SU-DHL-6 (cell line): ENCODE measurements at regions not wholly inside any gene's neighbourhood (a gene's known extent, or its start where the extent isn't known, plus 50 kb on each side); places are given as distances from the start of the nearest gene placed in this dataset.

Source experiments
- H2AFZ ChIP-seq: fragments of 200-600 bp; sonication (generic); 2 replicates; pipeline ENCODE4 v1.6.1; 2014; ENCODE audit warnings: low read depth, mild to moderate bottlenecking, moderate library complexity, mixed read lengths, antibody characterized with exemption, low read length; ENCODE audit not compliant: severe bottlenecking
- H3F3A ChIP-seq: fragments of 200-600 bp; shearing (Covaris generic); 2 replicates; pipeline ENCODE4 v1.6.0; 2016; ENCODE audit warnings: antibody characterized with exemption, mild to moderate bottlenecking; ENCODE audit not compliant: insufficient read depth
- H3K27ac ChIP-seq: fragments of 200-600 bp; sonication (generic); 2 replicates; pipeline ENCODE4 v1.5.1; 2016; ENCODE audit warnings: low read depth, mild to moderate bottlenecking, low read length, moderate library complexity, mixed read lengths
- H3K27me3 ChIP-seq: fragments of 200-600 bp; sonication (generic), shearing (Covaris generic); 2 replicates; pipeline ENCODE4 v1.6.0; 2014; ENCODE audit warnings: mild to moderate bottlenecking, low read length
- H3K36me3 ChIP-seq: fragments of 200-600 bp; sonication (generic); 2 replicates; pipeline ENCODE4 v1.6.1; 2014; ENCODE audit warnings: mild to moderate bottlenecking, low read length, mixed read lengths
- H3K4me2 ChIP-seq: fragments of 300-600, 200-600 bp; shearing (Covaris generic), sonication (generic); 2 replicates; pipeline ENCODE4 v1.6.0; 2014; ENCODE audit warnings: low read length, low read depth, mild to moderate bottlenecking; ENCODE audit not compliant: poor library complexity, severe bottlenecking
- H3K4me3 ChIP-seq: fragments of 200-600 bp; sonication (generic); 2 replicates; pipeline ENCODE4 v1.5.1; 2014; ENCODE audit warnings: antibody characterized with exemption, low read length, mild to moderate bottlenecking, mixed read lengths; ENCODE audit not compliant: insufficient read depth, poor library complexity, severe bottlenecking
- H3K79me2 ChIP-seq: fragments of 200-600 bp; sonication (generic); 2 replicates; pipeline ENCODE4 v1.6.1; 2014; ENCODE audit warnings: mild to moderate bottlenecking, low read length, moderate library complexity; ENCODE audit not compliant: insufficient read depth
- H3K9ac ChIP-seq: fragments of 200-600 bp; sonication (generic); 2 replicates; pipeline ENCODE4 v1.7.0; 2014; ENCODE audit warnings: mild to moderate bottlenecking, low read length
- H3K9me2 ChIP-seq: fragments of 200-600 bp; sonication (generic); replicated peaks from 2 replicates; pipeline ENCODE4 v1.6.1; 2014; ENCODE audit warnings: low read length; ENCODE audit not compliant: insufficient read depth
- H3K9me3 ChIP-seq: fragments of 200-600 bp; sonication (generic); 2 replicates; pipeline ENCODE4 v1.6.1; 2014; ENCODE audit warnings: low read length, mixed read lengths; ENCODE audit not compliant: insufficient read depth
- H4K20me1 ChIP-seq: fragments of 200-600 bp; sonication (generic); 2 replicates; pipeline ENCODE4 v1.6.1; 2014; ENCODE audit warnings: low read depth, mild to moderate bottlenecking, antibody characterized with exemption, low read length, moderate library complexity, mixed read lengths
- CTCF ChIP-seq: fragments of 200-600 bp; sonication (generic); IDR thresholded peaks from one replicate; pipeline ENCODE4 v1.5.1; 2017; ENCODE audit warnings: antibody characterized with exemption, mild to moderate bottlenecking, low read length, moderate library complexity; ENCODE audit not compliant: insufficient read depth, poor library complexity, severe bottlenecking
- EZH2phosphoT487 ChIP-seq: fragments of 200-600 bp; sonication (generic), shearing (Covaris generic); conservative IDR thresholded peaks from 2 replicates; pipeline ENCODE4 v1.6.1; 2018; ENCODE audit warnings: mild to moderate bottlenecking, antibody characterized with exemption, low read length, moderate library complexity, mixed read lengths

GRCh38 chr12:116435984-116436383 lies 123.2 kb upstream of the MAP1LC3B2 start:
- no peak overlapping the region for H3K27ac ChIP-seq
- H3F3A ChIP-seq: no peaks in the 10 kb centered on the region
- H3K9ac ChIP-seq: no peak overlapping the region
- no peak overlapping the region for H3K4me2 ChIP-seq
- no peak overlapping the region for H3K4me3 ChIP-seq
- TF ChIP-seq CTCF: no peak
- no peak for TF ChIP-seq EZH2phosphoT487
- no peaks in the 10 kb centered on the region for H3K9me3 ChIP-seq
- H3K9me2 ChIP-seq: no peaks in the 10 kb centered on the region
- H2AFZ ChIP-seq: no peak overlapping the region
- H3K36me3 ChIP-seq: no peaks in the 10 kb centered on the region
- no peaks in the 10 kb centered on the region for H4K20me1 ChIP-seq
- H3K79me2 ChIP-seq: no peaks in the 10 kb centered on the region
- no peaks in the 10 kb centered on the region for H3K27me3 ChIP-seq

- H3K27ac ChIP-seq: no peak overlapping the region
- no peaks in the 10 kb centered on the region for H3K79me2 ChIP-seq
- H3K36me3 ChIP-seq: no peaks in the 10 kb centered on the region
- H2AFZ ChIP-seq: no peak overlapping the region
- no peaks in the 10 kb centered on the region for H3K27me3 ChIP-seq
- no peaks in the 10 kb centered on the region for H4K20me1 ChIP-seq
- no peaks in the 10 kb centered on the region for H3K9me2 ChIP-seq
- no peak for TF ChIP-seq CTCF
- no peak for TF ChIP-seq EZH2phosphoT487
- no peak overlapping the region for H3K4me2 ChIP-seq
- no peak overlapping the region for H3K9ac ChIP-seq
- no peaks in the 10 kb centered on the region for H3F3A ChIP-seq
- no peaks in the 10 kb centered on the region for H3K9me3 ChIP-seq
- H3K4me3 ChIP-seq: no peak overlapping the region
Observed at GRCh38 chr12:116436561-116437249, 122.5 kb upstream of the MAP1LC3B2 start.

GRCh38 chr12:116441292-116441691 lies 117.9 kb upstream of the MAP1LC3B2 start:
- no peaks in the 10 kb centered on the region for H3K36me3 ChIP-seq
- no peak overlapping the region for H3K4me2 ChIP-seq
- no peaks in the 10 kb centered on the region for H3F3A ChIP-seq
- TF ChIP-seq EZH2phosphoT487 (no peak), CTCF (no peak)
- H3K9ac ChIP-seq: no peak overlapping the region
- no peak overlapping the region for H2AFZ ChIP-seq
- H3K4me3 ChIP-seq: no peak overlapping the region
- H3K9me3 ChIP-seq: no peaks in the 10 kb centered on the region
- no peaks in the 10 kb centered on the region for H3K9me2 ChIP-seq
- no peaks in the 10 kb centered on the region for H3K27me3 ChIP-seq
- no peaks in the 10 kb centered on the region for H4K20me1 ChIP-seq
- H3K27ac ChIP-seq: no peak overlapping the region
- no peaks in the 10 kb centered on the region for H3K79me2 ChIP-seq
